ENCODE measurements at regions not wholly inside any gene's neighbourhood (a gene's known extent, or its start where the extent isn't known, plus 50 kb on each side); places are given as distances from the start of the nearest gene placed in this dataset.

DNA sequence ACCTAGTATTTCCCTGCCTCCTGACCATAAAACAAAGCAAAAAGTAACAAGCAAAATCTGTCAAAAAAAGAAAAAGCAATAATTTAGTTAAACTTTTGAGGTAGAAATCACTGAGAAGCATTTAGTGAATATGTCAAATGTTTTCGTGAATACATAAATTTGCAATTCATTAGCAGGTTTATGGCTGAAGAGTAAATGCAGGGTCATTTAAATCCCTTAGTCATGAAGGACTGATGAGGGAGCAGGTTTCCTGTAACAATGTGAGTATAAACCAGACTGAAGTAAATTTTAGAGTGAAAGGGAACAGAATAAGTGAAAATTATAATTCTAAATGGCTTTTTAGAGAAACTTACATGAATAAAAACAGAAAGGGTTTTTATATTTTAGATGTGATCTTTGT is 313.5 kb upstream of the MANEA start:
- no peak overlapping the region for H3K27ac ChIP-seq (ENCODE audit: low read depth, low read length, poor library complexity, severe bottlenecking)
- H3K4me1 ChIP-seq (ENCODE audit: insufficient read depth, low read length, poor library complexity, severe bottlenecking) = no peaks in the 10 kb centered on the region
- no peaks in the 10 kb centered on the region for H3K36me3 ChIP-seq (ENCODE audit: insufficient read depth, low read length)
- no peaks in the 10 kb centered on the region for H4K20me1 ChIP-seq (ENCODE audit: insufficient read depth, low read length)
- intact Hi-C loops (cut with micrococcal nuclease; ENCODE audit: unreplicated experiment) = loop anchor here (1.0 kb wide), 1 partner anchor 16 kb away; no protein-coding TSS in a partner anchor
- no peaks in the 10 kb centered on the region for H3K79me2 ChIP-seq (ENCODE audit: insufficient read depth, low read depth, low read length)
- no peak overlapping the region for H2AFZ ChIP-seq (ENCODE audit: low read length)
- no TSS peak for BruUV-seq (replicated peaks)
- H3K4me2 ChIP-seq (ENCODE audit: low read length) = no peak overlapping the region
- no peak for TF ChIP-seq CTCF (conservative IDR thresholded peaks at IDR 0.05; ENCODE audit: low read length)
- no peak for TF ChIP-seq EZH2phosphoT487 (IDR thresholded peaks at IDR 0.05; ENCODE audit: borderline replicate concordance, low read depth, low read length)
- no peaks in the 10 kb centered on the region for H3K9me2 ChIP-seq (ENCODE audit: insufficient read depth, low read length)
- ChIA-PET POLR2A (interaction anchor here (0.8 kb wide), 1 partner anchor 35 kb away, joined by 4 read pairs; no protein-coding TSS in a partner anchor), CTCF (ENCODE audit: unreplicated experiment) (no interaction called here)
- H3K4me3 ChIP-seq (ENCODE audit: low read depth, low read length, poor library complexity, severe bottlenecking) = no peak overlapping the region
- H3K9me3 ChIP-seq (ENCODE audit: low read length) = no peaks in the 10 kb centered on the region
- DNase-seq (ENCODE audit: low spot score) = no peak

- BruUV-seq (replicated peaks) = no TSS peak
- ChIA-PET POLR2A (interaction anchor here (0.9 kb wide), 1 partner anchor 127 kb away, joined by 4 read pairs; no protein-coding TSS in a partner anchor), CTCF (ENCODE audit: unreplicated experiment) (no interaction called here)
- DNase-seq (ENCODE audit: low spot score) = no peak
- Histone ChIP-seq H2AFZ (ENCODE audit: low read length) (no peak overlapping the region), H3K9me2 (ENCODE audit: insufficient read depth, low read length) (no peaks in the 10 kb centered on the region), H3K36me3 (ENCODE audit: insufficient read depth, low read length) (no peaks in the 10 kb centered on the region), H4K20me1 (ENCODE audit: insufficient read depth, low read length) (no peaks in the 10 kb centered on the region), H3K4me2 (ENCODE audit: low read length) (no peak overlapping the region), H3K27ac (ENCODE audit: low read depth, low read length, poor library complexity, severe bottlenecking) (no peak overlapping the region), H3K9me3 (ENCODE audit: low read length) (no peaks in the 10 kb centered on the region), H3K4me1 (ENCODE audit: insufficient read depth, low read length, poor library complexity, severe bottlenecking) (no peaks in the 10 kb centered on the region), H3K4me3 (ENCODE audit: low read depth, low read length, poor library complexity, severe bottlenecking) (no peak overlapping the region), H3K79me2 (ENCODE audit: insufficient read depth, low read depth, low read length) (no peaks in the 10 kb centered on the region)
- TF ChIP-seq CTCF (conservative IDR thresholded peaks at IDR 0.05; ENCODE audit: low read length) = no peak
- no peak for TF ChIP-seq EZH2phosphoT487 (IDR thresholded peaks at IDR 0.05; ENCODE audit: borderline replicate concordance, low read depth, low read length)
- intact Hi-C loops (cut with micrococcal nuclease; ENCODE audit: unreplicated experiment) = no loop called here
Observed at GRCh38 chr6:95266537-95267258, 310.6 kb upstream of the MANEA start.

GRCh38 chr6:95274686-95275235 is 302.6 kb upstream of the MANEA start:
- Histone ChIP-seq H3K36me3 (ENCODE audit: insufficient read depth, low read length) (no peaks in the 10 kb centered on the region), H3K4me2 (ENCODE audit: low read length) (no peak overlapping the region), H4K20me1 (ENCODE audit: insufficient read depth, low read length) (no peaks in the 10 kb centered on the region), H3K9me2 (ENCODE audit: insufficient read depth, low read length) (no peaks in the 10 kb centered on the region), H3K9me3 (ENCODE audit: low read length) (no peaks in the 10 kb centered on the region), H3K4me1 (ENCODE audit: insufficient read depth, low read length, poor library complexity, severe bottlenecking) (no peaks in the 10 kb centered on the region), H2AFZ (ENCODE audit: low read length) (no peak overlapping the region), H3K27ac (ENCODE audit: low read depth, low read length, poor library complexity, severe bottlenecking) (no peak overlapping the region), H3K4me3 (ENCODE audit: low read depth, low read length, poor library complexity, severe bottlenecking) (no peak overlapping the region), H3K79me2 (ENCODE audit: insufficient read depth, low read depth, low read length) (no peaks in the 10 kb centered on the region)
- ChIA-PET POLR2A (no interaction called here), CTCF (ENCODE audit: unreplicated experiment) (no interaction called here)
- BruUV-seq (replicated peaks) = no TSS peak
- DNase-seq (ENCODE audit: low spot score) = no peak
- TF ChIP-seq EZH2phosphoT487 (IDR thresholded peaks at IDR 0.05; ENCODE audit: borderline replicate concordance, low read depth, low read length) = no peak
- no peak for TF ChIP-seq CTCF (conservative IDR thresholded peaks at IDR 0.05; ENCODE audit: low read length)
- intact Hi-C loops (cut with micrococcal nuclease; ENCODE audit: unreplicated experiment) = no loop called here

Data from OCI-LY7 (cell line).